HG02884 (cell line): ENCODE measurements at regions not wholly inside any gene's neighbourhood (a gene's known extent, or its start where the extent isn't known, plus 50 kb on each side); places are given as distances from the start of the nearest gene placed in this dataset.
"Not testable (repeated sequence)": the region's sequence is repeated elsewhere in the genome, so short reads cannot be mapped to it uniquely, and the experiment has no call there.

Experiments used
- ATAC-seq: cut with Tn5 transposase; IDR thresholded peaks from one replicate; pipeline ENCODE4 v1.9.1; 2021; ENCODE audit warnings: mild to moderate bottlenecking, moderate library complexity; ENCODE audit not compliant: unreplicated experiment

GRCh38 chr21:27040738-27041469, 74.0 kb upstream of the ADAMTS5 start:
- ATAC-seq: no peak

DNA sequence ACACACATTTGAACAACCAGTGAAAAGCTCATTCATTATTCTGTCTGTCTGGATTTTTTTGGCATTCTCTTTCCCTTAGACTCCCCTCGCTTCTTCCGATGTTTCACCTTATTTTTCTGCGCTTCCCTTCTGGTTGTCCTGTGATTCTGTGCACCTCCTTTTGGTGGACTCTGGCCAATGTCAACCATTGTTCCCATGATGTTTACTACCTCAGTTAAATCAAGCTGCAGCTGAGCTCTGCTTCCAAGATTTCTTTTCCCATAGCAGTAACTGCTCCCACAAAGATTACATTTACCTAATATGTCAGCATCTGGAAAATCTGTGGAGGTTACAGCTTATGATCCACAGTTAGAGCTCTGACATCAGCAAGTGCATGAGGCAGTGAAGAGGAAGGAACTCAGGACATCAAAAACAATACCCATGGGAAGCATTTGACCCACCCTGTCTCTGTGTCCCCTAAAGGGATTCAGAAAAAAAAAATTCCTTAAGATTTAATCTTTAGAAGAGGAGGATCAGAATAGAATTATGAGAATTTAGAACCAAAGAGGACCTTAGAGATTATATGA, 69.9 kb upstream of the ADAMTS5 start:
- no peak for ATAC-seq

DNA sequence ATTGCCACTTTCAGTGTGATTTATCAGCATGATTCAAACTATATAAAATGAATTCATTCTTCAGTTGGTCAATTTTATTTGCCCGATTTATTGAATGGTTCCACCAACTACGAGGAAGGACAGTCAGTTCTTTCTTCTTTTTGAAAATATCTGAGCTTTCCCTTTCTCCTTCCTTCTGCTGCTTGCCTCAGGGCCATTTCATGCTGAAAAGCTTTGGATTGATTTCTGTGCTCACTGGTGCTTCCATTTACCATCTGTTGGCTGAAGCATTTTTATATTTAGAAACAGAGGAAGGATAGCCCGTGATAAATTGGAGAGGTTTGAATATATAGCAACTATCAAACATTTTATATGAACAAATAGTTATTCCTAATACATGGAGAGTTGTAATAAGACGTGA, 68.9 kb upstream of the ADAMTS5 start:
- ATAC-seq: no peak

DNA sequence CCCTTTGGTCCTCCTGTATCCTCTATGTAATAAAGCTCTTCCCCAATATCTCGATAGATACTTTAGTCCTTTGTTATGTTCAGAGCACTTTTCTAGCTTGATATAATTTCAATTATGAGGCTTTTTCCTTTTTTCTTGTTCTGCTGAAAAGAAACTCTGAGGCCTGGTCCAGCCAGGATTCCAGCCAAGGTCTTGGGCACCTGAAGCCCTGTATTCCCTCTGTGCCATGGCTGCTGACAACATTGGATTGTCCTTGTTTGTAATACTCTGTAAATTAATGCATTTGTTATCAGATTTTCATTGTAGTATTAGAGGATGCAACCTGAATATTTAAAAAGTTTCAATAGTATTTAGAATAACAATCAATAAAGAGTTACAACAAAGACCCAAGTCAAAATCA, 67.9 kb upstream of the ADAMTS5 start:
- ATAC-seq: no peak

GRCh38 chr21:27033471-27033870, 66.6 kb upstream of the ADAMTS5 start:
- no peak for ATAC-seq

DNA sequence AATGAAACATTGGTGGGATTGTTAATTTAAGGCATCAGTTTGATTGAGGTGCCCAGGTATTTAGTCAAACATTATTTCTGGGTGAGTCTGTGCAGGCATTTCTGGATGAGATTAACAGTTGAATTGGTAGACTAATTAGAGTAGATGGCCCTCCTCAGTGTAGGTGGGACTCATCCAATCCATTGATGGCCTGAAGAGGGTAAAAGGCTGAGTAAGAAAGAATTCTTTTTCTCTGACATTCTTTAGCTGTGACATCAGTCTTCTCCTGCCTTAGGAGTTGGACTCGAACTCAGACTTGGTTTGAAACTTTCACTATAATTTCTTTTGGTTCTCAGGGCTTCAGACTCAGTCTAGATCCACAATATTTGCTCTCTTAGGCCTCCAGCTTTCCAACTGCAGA, 59.6 kb upstream of the ADAMTS5 start:
- ATAC-seq: no peak

GRCh38 chr21:27025708-27026107, 58.8 kb upstream of the ADAMTS5 start:
- ATAC-seq: not testable (repeated sequence)

- no peak for ATAC-seq
These were observed 58.1 kb upstream of the ADAMTS5 start for GRCh38 chr21:27024971-27025370.

GRCh38 chr21:27024301-27024700, 57.4 kb upstream of the ADAMTS5 start:
- ATAC-seq: no peak

DNA sequence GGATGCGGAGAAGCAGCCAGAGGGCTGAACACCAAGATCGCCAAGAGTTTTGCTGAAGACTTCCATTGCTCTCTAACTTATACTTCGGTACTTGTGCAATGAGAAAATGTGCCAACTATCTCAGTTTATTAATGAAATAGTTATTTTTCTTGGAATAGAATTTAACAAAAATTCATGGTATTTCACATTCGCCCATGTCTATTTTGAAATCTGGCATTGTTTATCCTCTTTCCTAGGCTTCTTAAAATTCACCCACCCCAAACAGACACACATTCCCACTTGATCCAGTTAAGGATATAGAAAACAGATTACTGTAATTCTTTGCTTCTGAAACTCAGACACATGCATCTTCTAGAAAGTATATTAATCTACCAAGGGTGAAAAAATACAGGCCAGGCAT, 56.3 kb upstream of the ADAMTS5 start:
- ATAC-seq: no peak

GRCh38 chr21:27021801-27022200, 54.9 kb upstream of the ADAMTS5 start:
- ATAC-seq: no peak

DNA sequence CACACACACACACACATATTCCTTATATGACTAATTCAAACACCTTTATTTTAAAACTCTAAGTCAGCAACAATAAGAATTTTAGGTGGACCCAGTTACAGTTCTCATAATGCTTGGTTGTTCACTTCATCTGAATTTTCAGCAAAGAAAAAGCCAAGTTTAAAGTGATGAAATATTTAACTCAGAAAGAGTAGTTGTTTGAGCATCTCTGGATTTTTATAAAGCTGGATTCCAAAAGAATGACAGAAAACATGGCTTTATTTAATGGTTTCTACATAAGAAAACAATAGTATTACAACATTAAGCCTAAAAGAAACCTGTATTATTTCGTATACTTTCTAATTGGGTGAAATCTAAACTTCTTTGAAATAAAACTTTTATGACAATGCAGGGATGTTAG, 54.2 kb upstream of the ADAMTS5 start:
- no peak for ATAC-seq

GRCh38 chr21:27017246-27017645, 50.4 kb upstream of the ADAMTS5 start:
- no peak for ATAC-seq
